Esophagus squamous epithelium (tissue), 5 donors: ENCODE measurements at regions not wholly inside any gene's neighbourhood (a gene's known extent, or its start where the extent isn't known, plus 50 kb on each side); places are given as distances from the start of the nearest gene placed in this dataset.

Source experiments
- DNase-seq: peaks from one replicate; lab custom pipeline; 2025; lab: John Stamatoyannopoulos, UW
- H3K27ac ChIP-seq, 4 donors: fragments of 200-600 bp; sonication (generic); one replicate each; pipeline ENCODE4 v1.5.1; 2016 to 2019; ENCODE audit warnings: mild to moderate bottlenecking in 1 of 4
- H3K27me3 ChIP-seq, 4 donors: fragments of 200-600 bp; sonication (generic); 1 replicate in 3 of 4; 2 replicates in 1 of 4; pipeline versions ENCODE4 v1.5.1 to v1.6.0; 2017 to 2021; ENCODE audit warnings: antibody characterized with exemption in 1 of 4
- H3K36me3 ChIP-seq, 3 donors: fragments of 200-600 bp; sonication (generic); one replicate each; pipeline ENCODE4 v1.5.1; 2016 to 2019
- H3K4me1 ChIP-seq, 3 donors: fragments of 200-600 bp; sonication (generic); one replicate each; pipeline ENCODE4 v1.5.1; 2017 to 2019
- H3K4me3 ChIP-seq, 4 donors: fragments of 200-600 bp; sonication (generic); 1 replicate in 3 of 4; 2 replicates in 1 of 4; pipeline ENCODE4 v1.5.1; 2016 to 2019; ENCODE audit warnings: mild to moderate bottlenecking in 2 of 4, moderate library complexity in 1 of 4
- H3K9me3 ChIP-seq, 3 donors: fragments of 200-600 bp; sonication (generic); one replicate each; pipeline ENCODE4 v1.5.1; 2016 to 2019
- POLR2A ChIP-seq, 4 donors: fragments of 450-650 bp; IDR thresholded peaks; one replicate each; pipeline ENCODE4 v1.6.1; 2017; ENCODE audit warnings: antibody characterized with exemption in 4 of 4, mild to moderate bottlenecking in 4 of 4, moderate library complexity in 3 of 4
- WGBS, 2 donors: methylation state at CpG; one replicate each; pipeline ENCODE4 v1.1.5; 2018; 5-methylcytosine and 5-hydroxymethylcytosine counted together
- intact Hi-C: fragments of 100-400 bp; cut with DNase I; formaldehyde crosslinking; loops from one replicate; pipeline ENCODE4 v1.15.0; 2022
- TF ChIP-seq, protein P1 (sequence below), 6 experiments: fragments of 450-650 bp in 4 of 6; fragments of 200-600 bp in 2 of 6; sonication (generic) in 2 of 6; IDR thresholded peaks; one replicate each; pipeline ENCODE4 v1.5.1; 2016 to 2019; ENCODE audit warnings: antibody characterized with exemption in 6 of 6, mild to moderate bottlenecking in 4 of 6, moderate library complexity in 4 of 6
- donor health status: DM: yes; HTN: yes; CAD: no.

DNA sequence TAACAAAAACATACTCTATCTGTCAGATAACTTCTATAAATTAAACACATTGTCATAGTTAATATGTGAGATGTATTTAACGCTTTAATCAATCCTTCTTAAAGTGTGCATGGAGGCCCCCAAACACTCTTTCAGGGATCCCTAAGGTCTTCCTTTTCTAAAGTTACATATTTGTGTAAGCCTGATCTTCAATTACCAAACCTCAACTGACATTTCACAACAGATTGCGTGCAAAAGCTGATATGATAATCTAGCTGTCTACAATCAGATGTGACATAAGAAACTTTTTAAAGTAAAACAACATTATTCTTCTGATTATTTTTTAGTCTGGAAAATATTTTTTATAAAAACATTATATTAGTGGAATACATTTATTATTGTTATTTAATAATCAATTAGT, 1850.4 kb downstream of the OLFM4 start:
- H3K9me3 ChIP-seq, result no peaks in the 10 kb centered on the region
- H3K36me3 ChIP-seq, result no peaks in the 10 kb centered on the region
- H3K4me1 ChIP-seq, result no peaks in the 10 kb centered on the region
- no peak for DNase-seq
- intact Hi-C loops, result no loop called here
- 83 to 84% methylated on average over 2 of the region's 2 CpGs for WGBS, 2 donors
- H3K27me3 ChIP-seq, result no peaks in the 10 kb centered on the region
- TF ChIP-seq POLR2A (IDR thresholded peaks at IDR 0.05), result no peak
- TF ChIP-seq, protein P1, sequence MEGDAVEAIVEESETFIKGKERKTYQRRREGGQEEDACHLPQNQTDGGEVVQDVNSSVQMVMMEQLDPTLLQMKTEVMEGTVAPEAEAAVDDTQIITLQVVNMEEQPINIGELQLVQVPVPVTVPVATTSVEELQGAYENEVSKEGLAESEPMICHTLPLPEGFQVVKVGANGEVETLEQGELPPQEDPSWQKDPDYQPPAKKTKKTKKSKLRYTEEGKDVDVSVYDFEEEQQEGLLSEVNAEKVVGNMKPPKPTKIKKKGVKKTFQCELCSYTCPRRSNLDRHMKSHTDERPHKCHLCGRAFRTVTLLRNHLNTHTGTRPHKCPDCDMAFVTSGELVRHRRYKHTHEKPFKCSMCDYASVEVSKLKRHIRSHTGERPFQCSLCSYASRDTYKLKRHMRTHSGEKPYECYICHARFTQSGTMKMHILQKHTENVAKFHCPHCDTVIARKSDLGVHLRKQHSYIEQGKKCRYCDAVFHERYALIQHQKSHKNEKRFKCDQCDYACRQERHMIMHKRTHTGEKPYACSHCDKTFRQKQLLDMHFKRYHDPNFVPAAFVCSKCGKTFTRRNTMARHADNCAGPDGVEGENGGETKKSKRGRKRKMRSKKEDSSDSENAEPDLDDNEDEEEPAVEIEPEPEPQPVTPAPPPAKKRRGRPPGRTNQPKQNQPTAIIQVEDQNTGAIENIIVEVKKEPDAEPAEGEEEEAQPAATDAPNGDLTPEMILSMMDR (IDR thresholded peaks at IDR 0.05), result no peak
- H3K4me3 ChIP-seq, result no peak overlapping the region
- H3K27ac ChIP-seq, result no peak overlapping the region

DNA sequence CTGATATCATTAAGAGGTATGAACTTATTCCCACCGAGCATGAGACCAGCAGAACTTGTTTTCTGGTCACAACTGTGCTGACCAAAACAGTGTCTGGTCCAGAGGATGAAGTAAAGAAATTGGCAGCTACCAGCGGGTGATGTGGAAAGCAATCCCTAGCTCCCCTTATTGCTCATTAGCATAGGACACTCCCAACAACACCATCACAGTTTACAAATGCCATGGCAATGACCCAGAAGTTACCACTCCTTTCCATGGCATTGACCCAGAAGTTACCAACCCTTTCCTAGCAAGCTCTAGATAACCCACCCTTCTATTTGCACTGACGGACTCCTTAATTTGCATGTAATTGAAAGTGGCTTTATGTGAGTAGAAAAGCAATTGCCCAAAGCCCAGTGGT, 1856.1 kb downstream of the OLFM4 start:
- DNase-seq, result no peak
- H3K27me3 ChIP-seq, result no peaks in the 10 kb centered on the region
- no peak overlapping the region for H3K4me3 ChIP-seq
- H3K9me3 ChIP-seq, result no peaks in the 10 kb centered on the region
- no peak overlapping the region for H3K27ac ChIP-seq
- TF ChIP-seq POLR2A (IDR thresholded peaks at IDR 0.05), result no peak
- TF ChIP-seq, protein P1 (IDR thresholded peaks at IDR 0.05), result no peak
- intact Hi-C loops, result no loop called here
- no peaks in the 10 kb centered on the region for H3K4me1 ChIP-seq
- 69 to 76% methylated on average over 2 to 3 of the region's 3 CpGs for WGBS, 2 donors
- no peaks in the 10 kb centered on the region for H3K36me3 ChIP-seq

DNA sequence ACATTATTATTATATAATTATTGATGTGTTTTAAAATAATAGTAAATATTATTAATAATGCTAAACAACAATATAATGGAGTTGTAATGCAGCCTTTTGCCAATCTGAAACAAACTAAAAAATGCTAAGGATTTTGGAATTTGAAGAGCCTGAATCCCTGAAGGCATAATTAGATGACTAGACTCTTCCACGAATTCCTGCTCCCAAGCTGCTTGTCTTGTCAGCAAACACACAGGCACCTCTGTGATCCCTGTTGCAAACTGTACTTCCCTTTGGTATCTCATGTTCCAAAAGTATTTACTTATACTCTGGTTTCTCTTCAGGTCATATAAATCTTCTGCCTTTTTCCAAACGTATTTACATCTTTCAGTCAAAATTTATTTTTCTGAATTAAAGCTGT, 1862.4 kb downstream of the OLFM4 start:
- Histone ChIP-seq H3K4me3 (no peak overlapping the region), H3K4me1 (no peaks in the 10 kb centered on the region), H3K27me3 (no peaks in the 10 kb centered on the region), H3K36me3 (no peaks in the 10 kb centered on the region), H3K27ac (no peak overlapping the region), H3K9me3 (no peaks in the 10 kb centered on the region)
- DNase-seq, result no peak
- TF ChIP-seq POLR2A (IDR thresholded peaks at IDR 0.05), result no peak
- TF ChIP-seq, protein P1 (IDR thresholded peaks at IDR 0.05), result no peak
- intact Hi-C loops, result no loop called here
- 40 to 52% methylated on average over 2 of the region's 2 CpGs for WGBS, 2 donors

DNA sequence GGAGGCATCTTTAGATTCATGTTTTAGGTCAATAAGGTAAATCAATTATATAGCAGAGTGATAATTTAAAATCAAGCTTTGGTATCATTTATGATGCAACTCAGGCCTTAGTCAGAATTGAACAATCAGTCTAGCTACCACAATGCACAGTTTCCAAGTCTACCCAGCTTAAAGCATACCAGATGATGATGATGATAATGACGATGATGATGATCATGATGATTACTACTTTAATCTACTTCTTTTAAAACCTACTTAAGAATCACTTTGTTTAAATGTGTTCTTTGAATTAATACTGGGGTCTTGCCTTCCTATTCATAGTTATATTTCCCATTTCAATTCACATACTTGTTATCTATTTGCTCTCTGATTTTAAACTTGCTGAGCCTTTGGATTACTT, 1872.7 kb downstream of the OLFM4 start:
- H3K9me3 ChIP-seq, result no peaks in the 10 kb centered on the region
- TF ChIP-seq, protein P1 (IDR thresholded peaks at IDR 0.05), result no peak
- no peak for TF ChIP-seq POLR2A (IDR thresholded peaks at IDR 0.05)
- H3K27me3 ChIP-seq, result no peaks in the 10 kb centered on the region
- DNase-seq, result no peak
- H3K36me3 ChIP-seq, result no peaks in the 10 kb centered on the region
- WGBS, 2 donors, result 82 to 83% methylated on average over 1 of the region's 1 CpG
- H3K4me1 ChIP-seq, result no peaks in the 10 kb centered on the region
- intact Hi-C loops, result no loop called here
- no peak overlapping the region for H3K27ac ChIP-seq
- no peak overlapping the region for H3K4me3 ChIP-seq

DNA sequence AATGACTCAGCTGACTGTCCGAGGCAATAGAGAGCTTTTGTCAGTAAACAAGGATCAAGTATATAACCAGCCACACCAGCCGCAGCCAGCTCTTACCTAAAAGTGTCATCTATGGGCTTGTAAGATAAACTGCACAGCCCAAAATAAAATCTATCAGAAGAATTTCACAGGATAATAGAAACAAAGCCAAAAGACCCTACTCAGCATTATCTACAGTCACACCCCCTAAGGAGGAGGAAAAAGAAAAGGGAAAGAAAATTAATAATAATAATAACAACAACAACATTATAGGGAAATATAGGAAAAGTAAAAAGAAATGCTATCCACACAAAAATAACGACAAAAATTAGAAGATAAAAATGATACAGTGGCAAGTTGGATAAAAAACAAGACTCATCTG, 1883.8 kb downstream of the OLFM4 start:
- DNase-seq, result no peak
- no peak for TF ChIP-seq POLR2A (IDR thresholded peaks at IDR 0.05)
- TF ChIP-seq, protein P1 (IDR thresholded peaks at IDR 0.05), result no peak
- intact Hi-C loops, result no loop called here
- no peaks in the 10 kb centered on the region for H3K36me3 ChIP-seq
- H3K9me3 ChIP-seq, result no peaks in the 10 kb centered on the region
- H3K4me3 ChIP-seq, result no peak overlapping the region
- 78 to 83% methylated on average over 2 to 3 of the region's 3 CpGs for WGBS, 2 donors
- no peaks in the 10 kb centered on the region for H3K27me3 ChIP-seq
- peaks cover 0 to 1% (median 0%) of the 10 kb centered on the region in 3 donors for H3K4me1 ChIP-seq
- no peak overlapping the region for H3K27ac ChIP-seq
